Mesendoderm (in vitro differentiated cells): ENCODE measurements at regions not wholly inside any gene's neighbourhood (a gene's known extent, or its start where the extent isn't known, plus 50 kb on each side); places are given as distances from the start of the nearest gene placed in this dataset.

Experiments used
- DNase-seq: peaks from one replicate; pipeline ENCODE4 v3.0.0; 2013
- H2AK5ac ChIP-seq: 2 replicates; pipeline ENCODE4 v1.6.1; 2013; ENCODE audit warnings: low read length, inconsistent platforms
- H2BK120ac ChIP-seq: 2 replicates; pipeline ENCODE4 v1.6.1; 2013; ENCODE audit warnings: low read depth, mild to moderate bottlenecking, low read length, moderate library complexity, mixed read lengths
- H2BK15ac ChIP-seq: replicated peaks from 2 replicates; pipeline ENCODE4 v1.6.1; 2013; ENCODE audit warnings: low read depth, mild to moderate bottlenecking, moderate library complexity
- H2BK5ac ChIP-seq: 2 replicates; pipeline ENCODE4 v1.6.1; 2013; ENCODE audit warnings: low read length, inconsistent platforms
- H3K18ac ChIP-seq: 2 replicates; pipeline ENCODE4 v1.6.1; 2013; ENCODE audit warnings: mild to moderate bottlenecking, low read length, mixed read lengths
- H3K23ac ChIP-seq: one replicate; pipeline ENCODE4 v1.6.1; 2013; ENCODE audit warnings: low read length
- H3K27ac ChIP-seq: 2 replicates; pipeline ENCODE4 v1.5.1; 2013; ENCODE audit warnings: low read depth, mild to moderate bottlenecking, inconsistent platforms, low read length, moderate library complexity
- H3K27me3 ChIP-seq: 2 replicates; pipeline ENCODE4 v1.6.1; 2013; ENCODE audit warnings: low read length, control low read depth, mild to moderate bottlenecking, inconsistent platforms; ENCODE audit not compliant: insufficient read depth, poor library complexity
- H3K36me3 ChIP-seq: 2 replicates; pipeline ENCODE4 v1.6.1; 2013; ENCODE audit warnings: low read length, inconsistent platforms; ENCODE audit not compliant: control insufficient read depth, insufficient read depth
- H3K4ac ChIP-seq: one replicate; pipeline ENCODE4 v1.6.1; 2013; ENCODE audit warnings: low read depth, mild to moderate bottlenecking, low read length, moderate library complexity
- H3K4me1 ChIP-seq: 2 replicates; pipeline ENCODE4 v1.6.1; 2013; ENCODE audit warnings: low read depth, low read length, inconsistent platforms; ENCODE audit not compliant: control insufficient read depth
- H3K4me2 ChIP-seq: 2 replicates; pipeline ENCODE4 v1.6.1; 2013; ENCODE audit warnings: low read length
- H3K4me3 ChIP-seq: 2 replicates; pipeline ENCODE4 v1.5.1; 2013; ENCODE audit warnings: mild to moderate bottlenecking, low read length
- H3K56ac ChIP-seq: one replicate; pipeline ENCODE4 v1.6.1; 2013; ENCODE audit warnings: low read length
- H3K79me1 ChIP-seq: 2 replicates; pipeline ENCODE4 v1.6.1; 2013; ENCODE audit warnings: low read length, inconsistent platforms
- H3K79me2 ChIP-seq: 2 replicates; pipeline ENCODE4 v1.6.1; 2013; ENCODE audit warnings: mild to moderate bottlenecking, low read length; ENCODE audit not compliant: control insufficient read depth, insufficient read depth
- H3K9ac ChIP-seq: 2 replicates; pipeline ENCODE4 v1.6.1; 2013; ENCODE audit warnings: low read length, inconsistent platforms
- H4K5ac ChIP-seq: one replicate; pipeline ENCODE4 v1.6.1; 2013; ENCODE audit warnings: low read length
- H4K8ac ChIP-seq: one replicate; pipeline ENCODE4 v1.6.1; 2013; ENCODE audit warnings: low read depth, mild to moderate bottlenecking, control low read depth, low read length, moderate library complexity
- WGBS: extraction: QIAGEN DNeasy Blood & Tissue Kit; methylation state at CpG from one replicate; pipeline ENCODE4 v1.1.7; 2013; ENCODE audit warnings: low lambda C conversion rate, missing lambda C conversion rate; ENCODE audit not compliant: insufficient coverage; ENCODE audit errors: extremely low coverage; 5-methylcytosine and 5-hydroxymethylcytosine counted together

DNA sequence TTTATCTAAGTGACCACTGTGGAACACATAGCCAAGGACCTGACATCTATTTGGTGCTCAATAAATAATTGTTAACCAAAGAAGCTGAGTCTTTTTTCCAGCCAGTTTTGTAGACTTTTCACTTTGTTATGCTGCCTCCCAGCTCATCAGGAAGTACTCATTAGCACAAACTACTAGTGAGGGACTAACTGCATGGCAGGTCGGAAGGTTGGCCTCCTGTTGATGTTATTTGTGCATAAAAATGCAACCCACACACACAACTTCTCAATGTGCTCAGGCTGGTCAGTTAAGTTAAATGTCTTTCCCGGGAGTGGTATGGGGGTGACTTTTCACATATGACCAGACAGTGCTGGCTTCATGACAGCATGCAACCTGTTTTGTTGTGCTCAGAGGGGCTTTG, 263.0 kb upstream of the TOPAZ1 start:
- H2BK120ac ChIP-seq, result no peak overlapping the region
- no peaks in the 10 kb centered on the region for H3K4me1 ChIP-seq
- no peak overlapping the region for H2AK5ac ChIP-seq
- H2BK5ac ChIP-seq, result no peak overlapping the region
- no peak overlapping the region for H3K4ac ChIP-seq
- H3K18ac ChIP-seq, result no peak overlapping the region
- no peaks in the 10 kb centered on the region for H3K79me1 ChIP-seq
- H4K8ac ChIP-seq, result no peak overlapping the region
- DNase-seq, result no peak
- no peak overlapping the region for H4K5ac ChIP-seq
- no peak overlapping the region for H3K4me3 ChIP-seq
- no peak overlapping the region for H3K9ac ChIP-seq
- H3K36me3 ChIP-seq, result no peaks in the 10 kb centered on the region
- WGBS, result no CpG with 5 or more reads among the region's 2 CpGs
- no peak overlapping the region for H3K4me2 ChIP-seq
- no peak overlapping the region for H3K27ac ChIP-seq
- H3K79me2 ChIP-seq, result no peaks in the 10 kb centered on the region
- H3K56ac ChIP-seq, result no peak overlapping the region
- H2BK15ac ChIP-seq, result no peak overlapping the region
- H3K27me3 ChIP-seq, result no peaks in the 10 kb centered on the region
- no peak overlapping the region for H3K23ac ChIP-seq

DNA sequence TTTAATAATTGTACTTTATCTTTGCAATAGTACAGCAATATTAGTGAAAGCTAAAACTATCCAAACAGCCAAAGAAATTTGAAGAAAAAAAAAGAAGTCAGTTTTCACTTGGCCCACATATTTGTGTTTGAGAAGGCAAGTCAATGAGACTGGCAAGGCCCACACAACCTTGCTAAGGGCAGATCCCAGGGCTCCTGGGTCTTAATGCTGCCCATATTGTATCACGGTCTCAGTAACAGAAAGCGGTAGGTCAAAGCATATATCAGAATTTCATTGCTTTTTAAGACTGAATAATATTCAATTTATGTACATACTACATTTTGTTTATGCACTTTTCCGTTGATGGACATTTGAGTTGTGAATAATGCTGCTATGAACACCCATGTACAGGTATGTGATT, 262.0 kb upstream of the TOPAZ1 start:
- no peak overlapping the region for H4K5ac ChIP-seq
- H4K8ac ChIP-seq, result no peak overlapping the region
- no peak overlapping the region for H3K4me3 ChIP-seq
- no peak overlapping the region for H2AK5ac ChIP-seq
- H2BK5ac ChIP-seq, result no peak overlapping the region
- no peak overlapping the region for H2BK120ac ChIP-seq
- no peak overlapping the region for H3K9ac ChIP-seq
- H3K36me3 ChIP-seq, result no peaks in the 10 kb centered on the region
- H2BK15ac ChIP-seq, result no peak overlapping the region
- no peak overlapping the region for H3K27ac ChIP-seq
- no peaks in the 10 kb centered on the region for H3K79me1 ChIP-seq
- H3K4me1 ChIP-seq, result no peaks in the 10 kb centered on the region
- H3K4me2 ChIP-seq, result no peak overlapping the region
- H3K79me2 ChIP-seq, result no peaks in the 10 kb centered on the region
- no CpG with 5 or more reads among the region's 3 CpGs for WGBS
- H3K18ac ChIP-seq, result no peak overlapping the region
- no peak overlapping the region for H3K23ac ChIP-seq
- H3K4ac ChIP-seq, result no peak overlapping the region
- no peak for DNase-seq
- H3K56ac ChIP-seq, result no peak overlapping the region
- no peaks in the 10 kb centered on the region for H3K27me3 ChIP-seq

DNA sequence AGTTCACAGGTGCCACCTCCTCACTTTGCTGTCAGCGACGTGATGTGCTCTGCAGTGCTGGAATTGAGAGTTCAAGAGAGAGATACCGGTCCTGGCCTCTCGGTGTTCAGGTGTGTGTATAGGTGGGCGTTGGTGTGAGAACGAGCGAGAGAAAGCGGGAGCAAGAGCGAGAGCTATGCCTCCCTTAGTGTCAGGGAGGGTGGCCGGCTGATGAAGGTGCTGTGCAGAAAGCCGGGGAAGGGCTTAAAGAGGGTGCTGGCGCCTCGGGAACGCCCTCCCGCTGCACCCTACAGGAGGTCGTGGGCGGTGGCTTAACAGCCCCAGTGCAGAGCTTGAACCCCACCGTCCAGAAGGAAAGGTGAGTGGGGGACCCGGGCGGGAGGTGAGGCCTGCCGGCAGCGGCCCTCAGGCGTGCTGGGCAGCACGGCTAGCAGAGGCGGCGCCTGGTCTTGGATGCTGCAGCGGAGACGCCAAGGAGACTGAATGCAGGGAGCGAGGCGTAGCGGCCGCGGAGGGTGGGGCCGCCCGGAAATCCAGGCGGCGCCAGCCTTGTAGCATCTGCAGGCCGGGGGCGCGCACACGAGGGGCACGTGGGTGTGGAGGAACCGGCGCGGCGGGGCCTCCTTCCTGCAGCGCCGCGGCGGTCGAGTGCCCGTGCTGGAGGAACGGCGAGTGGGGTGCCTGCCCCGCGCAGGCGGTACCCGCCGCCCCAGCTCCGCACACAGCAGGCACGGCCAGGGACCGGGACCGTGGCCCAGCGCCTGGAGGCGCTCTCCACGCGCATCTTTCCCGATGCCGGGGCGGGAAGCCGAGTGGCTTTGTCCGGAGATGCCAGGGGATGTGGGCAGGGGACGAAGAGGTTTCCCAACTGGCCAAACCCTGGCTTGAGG, 246.8 kb upstream of the TOPAZ1 start:
- H3K9ac ChIP-seq, result peak overlapping the region; percentile 19
- peak overlapping the region; percentile 56 for H3K56ac ChIP-seq
- no peaks in the 10 kb centered on the region for H3K79me2 ChIP-seq
- no peak overlapping the region for H4K8ac ChIP-seq
- no peak overlapping the region for H3K23ac ChIP-seq
- peak overlapping the region; percentile 70 for H3K4me2 ChIP-seq
- no peak overlapping the region for H2BK5ac ChIP-seq
- H3K4me1 ChIP-seq, result no peaks in the 10 kb centered on the region
- no peak overlapping the region for H3K4ac ChIP-seq
- H3K4me3 ChIP-seq, result peak overlapping the region; percentile 9
- DNase-seq, result peak; percentile 44
- H2BK15ac ChIP-seq, result no peak overlapping the region
- WGBS, result no CpG with 5 or more reads among the region's 73 CpGs
- H3K27me3 ChIP-seq, result peaks cover 31% of the 10 kb centered on the region
- H3K36me3 ChIP-seq, result no peaks in the 10 kb centered on the region
- no peaks in the 10 kb centered on the region for H3K79me1 ChIP-seq
- no peak overlapping the region for H3K18ac ChIP-seq
- H3K27ac ChIP-seq, result no peak overlapping the region
- H2BK120ac ChIP-seq, result no peak overlapping the region
- no peak overlapping the region for H4K5ac ChIP-seq
- H2AK5ac ChIP-seq, result no peak overlapping the region

- no peak overlapping the region for H2BK120ac ChIP-seq
- no peaks in the 10 kb centered on the region for H3K79me2 ChIP-seq
- H3K27ac ChIP-seq, result no peak overlapping the region
- peak overlapping the region; percentile 69 for H3K56ac ChIP-seq
- peak overlapping the region; percentile 9 for H3K4me3 ChIP-seq
- H3K9ac ChIP-seq, result peak overlapping the region; percentile 42
- no CpG with 5 or more reads among the region's 58 CpGs for WGBS
- H3K36me3 ChIP-seq, result no peaks in the 10 kb centered on the region
- no peak overlapping the region for H2BK5ac ChIP-seq
- no peak overlapping the region for H3K18ac ChIP-seq
- H3K4ac ChIP-seq, result no peak overlapping the region
- H3K4me1 ChIP-seq, result no peaks in the 10 kb centered on the region
- H2BK15ac ChIP-seq, result no peak overlapping the region
- peak overlapping the region; percentile 29 for H3K23ac ChIP-seq
- peaks cover 31% of the 10 kb centered on the region for H3K27me3 ChIP-seq
- H3K79me1 ChIP-seq, result no peaks in the 10 kb centered on the region
- no peak overlapping the region for H4K8ac ChIP-seq
- no peak overlapping the region for H2AK5ac ChIP-seq
- DNase-seq, result peak; percentile 2
- H3K4me2 ChIP-seq, result peak overlapping the region; percentile 70
- H4K5ac ChIP-seq, result no peak overlapping the region
Observed at GRCh38 chr3:43995547-43996378, 245.9 kb upstream of the TOPAZ1 start.

DNA sequence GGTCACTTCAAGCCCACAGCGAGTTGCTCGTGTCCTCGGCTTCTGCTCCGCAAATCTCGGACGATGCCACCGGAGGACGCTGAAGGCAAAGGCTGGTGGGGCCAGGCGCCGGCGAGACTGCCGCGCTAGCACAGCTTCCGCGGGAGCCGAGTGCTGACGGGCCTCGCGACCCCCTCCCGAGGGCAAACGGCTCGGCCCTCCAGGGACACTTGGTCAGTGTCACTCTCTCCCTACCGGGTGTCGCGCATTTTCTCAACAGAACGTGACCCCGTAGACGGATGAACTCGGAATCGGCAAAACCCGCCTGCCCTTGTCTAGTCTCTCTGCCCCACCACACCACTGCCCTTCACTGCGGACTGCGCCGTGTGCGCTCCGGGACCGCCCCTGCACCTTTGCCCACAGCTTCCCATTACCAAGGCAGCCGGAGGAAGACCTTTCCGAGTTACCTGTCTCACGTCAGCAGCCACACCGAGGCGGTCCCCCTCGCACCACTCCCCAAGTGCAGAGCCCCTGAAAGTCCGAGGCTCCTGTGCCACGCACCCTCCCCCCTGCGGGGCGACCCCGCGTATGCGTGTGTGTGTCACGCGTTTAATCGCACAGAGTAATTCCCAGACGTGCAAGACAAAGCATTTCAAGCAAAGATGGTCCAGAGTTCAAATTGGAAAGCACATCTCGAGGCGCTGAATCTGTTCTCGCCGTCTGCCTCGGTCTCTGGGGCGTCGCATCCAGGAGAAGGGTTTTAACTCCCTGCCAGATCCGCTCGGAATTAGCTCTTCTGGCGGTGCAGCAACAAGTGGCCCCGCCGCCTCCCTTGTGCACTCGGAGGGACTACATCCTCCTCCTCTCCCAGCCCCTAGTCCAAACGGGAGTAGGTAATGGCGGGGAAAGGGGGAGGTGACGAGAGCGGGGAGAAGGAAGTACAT, 245.0 kb upstream of the TOPAZ1 start:
- no CpG with 5 or more reads among the region's 71 CpGs for WGBS
- Histone ChIP-seq H3K4me3 (peak overlapping the region; percentile 20), H3K79me1 (no peaks in the 10 kb centered on the region), H4K8ac (no peak overlapping the region), H3K9ac (peak overlapping the region; percentile 42), H2BK120ac (no peak overlapping the region), H3K27me3 (peaks cover 31% of the 10 kb centered on the region), H3K23ac (no peak overlapping the region), H3K56ac (peak overlapping the region; percentile 69), H3K36me3 (no peaks in the 10 kb centered on the region), H3K79me2 (no peaks in the 10 kb centered on the region), H3K27ac (no peak overlapping the region), H2AK5ac (no peak overlapping the region), H3K18ac (no peak overlapping the region), H2BK15ac (no peak overlapping the region), H3K4me2 (peak overlapping the region; percentile 70), H3K4ac (no peak overlapping the region), H3K4me1 (no peaks in the 10 kb centered on the region), H2BK5ac (no peak overlapping the region), H4K5ac (no peak overlapping the region)
- peak; percentile 78 for DNase-seq
